Esophagus squamous epithelium (tissue), 5 donors: ENCODE measurements at regions not wholly inside any gene's neighbourhood (a gene's known extent, or its start where the extent isn't known, plus 50 kb on each side); places are given as distances from the start of the nearest gene placed in this dataset.

Experiments used
- DNase-seq: peaks from one replicate; lab custom pipeline; 2025; lab: John Stamatoyannopoulos, UW
- H3K27ac ChIP-seq, 4 donors: fragments of 200-600 bp; sonication (generic); one replicate each; pipeline ENCODE4 v1.5.1; 2016 to 2019; ENCODE audit warnings: mild to moderate bottlenecking in 1 of 4
- H3K27me3 ChIP-seq, 4 donors: fragments of 200-600 bp; sonication (generic); 1 replicate in 3 of 4; 2 replicates in 1 of 4; pipeline versions ENCODE4 v1.5.1 to v1.6.0; 2017 to 2021; ENCODE audit warnings: antibody characterized with exemption in 1 of 4
- H3K36me3 ChIP-seq, 3 donors: fragments of 200-600 bp; sonication (generic); one replicate each; pipeline ENCODE4 v1.5.1; 2016 to 2019
- H3K4me1 ChIP-seq, 3 donors: fragments of 200-600 bp; sonication (generic); one replicate each; pipeline ENCODE4 v1.5.1; 2017 to 2019
- H3K4me3 ChIP-seq, 4 donors: fragments of 200-600 bp; sonication (generic); 1 replicate in 3 of 4; 2 replicates in 1 of 4; pipeline ENCODE4 v1.5.1; 2016 to 2019; ENCODE audit warnings: mild to moderate bottlenecking in 2 of 4, moderate library complexity in 1 of 4
- H3K9me3 ChIP-seq, 3 donors: fragments of 200-600 bp; sonication (generic); one replicate each; pipeline ENCODE4 v1.5.1; 2016 to 2019
- CTCF ChIP-seq, 6 experiments: fragments of 450-650 bp in 4 of 6; fragments of 200-600 bp in 2 of 6; sonication (generic) in 2 of 6; IDR thresholded peaks; one replicate each; pipeline ENCODE4 v1.5.1; 2016 to 2019; ENCODE audit warnings: antibody characterized with exemption in 6 of 6, mild to moderate bottlenecking in 4 of 6, moderate library complexity in 4 of 6
- POLR2A ChIP-seq, 4 donors: fragments of 450-650 bp; IDR thresholded peaks; one replicate each; pipeline ENCODE4 v1.6.1; 2017; ENCODE audit warnings: antibody characterized with exemption in 4 of 4, mild to moderate bottlenecking in 4 of 4, moderate library complexity in 3 of 4
- WGBS, 2 donors: methylation state at CpG; one replicate each; pipeline ENCODE4 v1.1.5; 2018; 5-methylcytosine and 5-hydroxymethylcytosine counted together
- intact Hi-C: fragments of 100-400 bp; cut with DNase I; formaldehyde crosslinking; loops from one replicate; pipeline ENCODE4 v1.15.0; 2022
- donor health status: DM: yes; HTN: yes; CAD: no.

- intact Hi-C loops = no loop called here
Measured at GRCh38 chr16:35185366-35186044, 1726.1 kb downstream of the TP53TG3F start.

GRCh38 chr16:35186045-35186759, 1726.8 kb downstream of the TP53TG3F start:
- no peak for TF ChIP-seq CTCF (IDR thresholded peaks at IDR 0.05)
- TF ChIP-seq POLR2A (IDR thresholded peaks at IDR 0.05) = no peak
- Histone ChIP-seq H3K4me1 (no peaks in the 10 kb centered on the region), H3K27ac (no peak overlapping the region), H3K4me3 (no peak overlapping the region), H3K36me3 (no peaks in the 10 kb centered on the region), H3K27me3 (no peaks in the 10 kb centered on the region), H3K9me3 (no peaks in the 10 kb centered on the region)
- no peak for DNase-seq
- intact Hi-C loops = no loop called here

More at GRCh38 chr16:35185366-35186044, 1726.1 kb downstream of the TP53TG3F start:
- no CpG with 5 or more reads among the region's 3 CpGs for WGBS, 2 donors
- Histone ChIP-seq H3K36me3 (no peaks in the 10 kb centered on the region), H3K27ac (no peak overlapping the region), H3K4me1 (no peaks in the 10 kb centered on the region), H3K4me3 (no peak overlapping the region), H3K9me3 (no peaks in the 10 kb centered on the region), H3K27me3 (no peaks in the 10 kb centered on the region)
- TF ChIP-seq CTCF (IDR thresholded peaks at IDR 0.05) = no peak
- no peak for DNase-seq

- no peak overlapping the region for H3K4me3 ChIP-seq
- no CpG with 5 or more reads among the region's 2 CpGs for WGBS, 2 donors
- intact Hi-C loops = no loop called here
- H3K27ac ChIP-seq = no peak overlapping the region
- DNase-seq = no peak
- H3K9me3 ChIP-seq = no peaks in the 10 kb centered on the region
- no peaks in the 10 kb centered on the region for H3K4me1 ChIP-seq
- TF ChIP-seq POLR2A (IDR thresholded peaks at IDR 0.05) = no peak
- no peak for TF ChIP-seq CTCF (IDR thresholded peaks at IDR 0.05)
- no peaks in the 10 kb centered on the region for H3K36me3 ChIP-seq
- H3K27me3 ChIP-seq = no peaks in the 10 kb centered on the region
Measured at GRCh38 chr16:35187665-35188225, 1728.3 kb downstream of the TP53TG3F start.

GRCh38 chr16:35188288-35189155, 1729.1 kb downstream of the TP53TG3F start:
- Histone ChIP-seq H3K36me3 (no peaks in the 10 kb centered on the region), H3K27me3 (no peaks in the 10 kb centered on the region), H3K9me3 (no peaks in the 10 kb centered on the region), H3K4me3 (no peak overlapping the region), H3K4me1 (no peaks in the 10 kb centered on the region), H3K27ac (no peak overlapping the region)
- intact Hi-C loops = no loop called here
- TF ChIP-seq CTCF (IDR thresholded peaks at IDR 0.05) (peak in 4 of 6 experiments; percentile 13 to 70 (median 30)), POLR2A (IDR thresholded peaks at IDR 0.05) (no peak)
- 59 to 62% methylated on average over 5 to 7 of the region's 8 CpGs for WGBS, 2 donors
- no peak for DNase-seq
